NCI-H2081 treated with DMSO at 0.1 percent for 48 hours (cell line): ENCODE measurements at regions not wholly inside any gene's neighbourhood (a gene's known extent, or its start where the extent isn't known, plus 50 kb on each side); places are given as distances from the start of the nearest gene placed in this dataset.
"Not testable (repeated sequence)": the region's sequence is repeated elsewhere in the genome, so short reads cannot be mapped to it uniquely, and the experiment has no call there.

Experiments
- DNase-seq: peaks from one replicate; lab custom pipeline; 2025; lab: John Stamatoyannopoulos, UW

GRCh38 chr12:90611048-90611447 is 343.9 kb downstream of the CCER1 start:
- no peak for DNase-seq

GRCh38 chr12:90593596-90594295 is 361.2 kb downstream of the CCER1 start:
- DNase-seq = no peak

GRCh38 chr12:90589956-90590355 is 365.0 kb downstream of the CCER1 start:
- DNase-seq = no peak

GRCh38 chr12:90585640-90586304 is 369.2 kb downstream of the CCER1 start:
- DNase-seq = no peak

- DNase-seq = no peak
Measured at GRCh38 chr12:90576707-90577106, 378.3 kb downstream of the CCER1 start.

GRCh38 chr12:90575995-90576394 is 379.0 kb downstream of the CCER1 start:
- no peak for DNase-seq

- DNase-seq = no peak
Measured at GRCh38 chr12:90574676-90575075, 380.3 kb downstream of the CCER1 start.

- no peak for DNase-seq
Measured at GRCh38 chr12:90572778-90573177, 382.2 kb downstream of the CCER1 start.

- no peak for DNase-seq
Measured at GRCh38 chr12:90569685-90570084, 385.3 kb downstream of the CCER1 start.

GRCh38 chr12:90562671-90563070 is 392.3 kb downstream of the CCER1 start:
- DNase-seq = no peak

GRCh38 chr12:90548595-90548994 is 406.4 kb downstream of the CCER1 start:
- no peak for DNase-seq

GRCh38 chr12:90546511-90546910 is 408.5 kb downstream of the CCER1 start:
- no peak for DNase-seq

GRCh38 chr12:90543841-90544240 is 411.1 kb downstream of the CCER1 start:
- DNase-seq = no peak

- no peak for DNase-seq
Measured at GRCh38 chr12:90543374-90543773, 411.6 kb downstream of the CCER1 start.

- not testable (repeated sequence) for DNase-seq
Measured at GRCh38 chr12:90542852-90543251, 412.1 kb downstream of the CCER1 start.

GRCh38 chr12:90533828-90534227 is 421.1 kb downstream of the CCER1 start:
- not testable (repeated sequence) for DNase-seq

- DNase-seq = no peak
Measured at GRCh38 chr12:90520002-90520734, 434.8 kb downstream of the CCER1 start.

GRCh38 chr12:90519285-90519684 is 435.7 kb downstream of the CCER1 start:
- no peak for DNase-seq

GRCh38 chr12:90515199-90516175 is 439.5 kb downstream of the CCER1 start:
- no peak for DNase-seq

GRCh38 chr12:90514325-90514724 is 440.7 kb downstream of the CCER1 start:
- DNase-seq = no peak

GRCh38 chr12:90512518-90512917 is 442.5 kb downstream of the CCER1 start:
- DNase-seq = no peak

GRCh38 chr12:90510948-90511347 is 444.0 kb downstream of the CCER1 start:
- no peak for DNase-seq
